ENCODE measurements at regions not wholly inside any gene's neighbourhood (a gene's known extent, or its start where the extent isn't known, plus 50 kb on each side); places are given as distances from the start of the nearest gene placed in this dataset.
"Not testable (repeated sequence)": the region's sequence is repeated elsewhere in the genome, so short reads cannot be mapped to it uniquely, and the experiment has no call there.

DNA sequence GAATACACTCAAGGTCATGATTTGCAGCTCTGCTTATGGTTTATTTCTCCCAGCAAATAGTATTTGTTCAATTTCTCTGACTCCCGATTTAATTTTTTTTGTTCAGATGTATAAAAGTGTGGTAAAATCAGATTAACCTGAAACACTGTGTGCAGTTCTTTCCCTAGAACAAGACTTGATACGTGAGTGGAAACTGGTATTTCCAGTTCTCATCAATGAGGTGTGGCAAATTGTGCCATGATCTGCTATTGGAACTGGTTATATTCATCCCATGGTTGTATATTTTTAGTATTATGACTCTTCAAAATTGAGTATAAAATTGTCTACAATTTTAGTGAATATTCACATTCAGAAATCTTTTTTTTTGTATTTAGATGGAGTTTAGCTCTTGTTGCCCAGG, 76.8 kb upstream of the IVNS1ABP start:
- DNase-seq = no peak

DNA sequence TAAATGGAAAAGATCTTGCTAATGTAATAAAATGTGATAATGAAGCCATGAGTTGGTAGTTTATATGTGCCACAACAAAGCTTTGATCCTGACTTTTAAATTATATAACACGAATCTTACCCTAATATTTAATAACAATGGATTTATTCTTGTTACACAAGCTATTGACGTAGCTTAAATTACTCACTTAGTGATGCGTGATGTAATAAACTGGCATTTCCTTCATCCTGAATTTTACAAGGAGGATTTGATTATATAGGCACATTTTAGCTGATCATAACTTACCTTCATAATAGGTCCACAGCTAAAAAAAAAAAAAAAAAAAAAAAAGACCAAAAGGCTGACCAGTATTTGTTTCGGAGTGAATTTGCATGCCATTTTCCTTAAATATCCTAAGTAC, 76.2 kb upstream of the IVNS1ABP start:
- no peak for DNase-seq

DNA sequence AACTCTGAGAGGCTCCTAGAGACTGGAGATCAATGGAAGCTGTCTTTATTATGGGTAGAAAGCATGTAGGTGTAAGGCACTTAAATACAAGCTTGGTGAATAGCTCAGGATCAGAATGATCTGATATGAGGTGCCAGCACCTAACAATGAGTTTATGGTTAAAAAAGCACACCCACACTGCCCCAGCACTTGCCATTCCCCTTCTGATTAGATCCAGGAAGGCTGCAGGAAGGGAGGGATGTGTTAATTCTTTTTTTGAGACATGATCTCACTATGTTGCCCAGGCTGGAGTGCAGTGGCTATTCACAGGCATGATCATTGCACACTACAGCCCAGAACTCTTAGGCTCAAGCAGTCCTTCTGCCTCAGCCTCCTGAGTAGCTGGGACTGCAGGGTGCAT, 71.8 kb upstream of the IVNS1ABP start:
- no peak for DNase-seq

DNA sequence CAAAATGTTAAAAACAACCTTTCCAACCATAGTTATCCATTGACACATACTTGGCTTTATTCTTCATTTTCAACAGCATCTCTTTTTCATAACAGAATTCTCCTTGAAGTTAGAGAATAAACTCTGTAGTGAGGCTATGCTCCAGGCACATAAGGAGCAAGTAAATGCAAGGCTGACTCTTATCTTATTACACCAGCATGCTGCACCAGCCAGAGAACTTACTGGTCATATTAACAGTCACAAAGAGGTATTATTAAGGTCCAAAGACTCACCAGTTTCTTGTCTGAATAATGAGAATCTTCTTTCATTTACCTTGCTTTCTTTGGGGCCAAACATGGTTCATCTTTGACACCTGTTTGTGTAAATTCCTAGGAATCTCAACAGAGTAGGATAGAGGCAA, 71.3 kb upstream of the IVNS1ABP start:
- DNase-seq = no peak

DNA sequence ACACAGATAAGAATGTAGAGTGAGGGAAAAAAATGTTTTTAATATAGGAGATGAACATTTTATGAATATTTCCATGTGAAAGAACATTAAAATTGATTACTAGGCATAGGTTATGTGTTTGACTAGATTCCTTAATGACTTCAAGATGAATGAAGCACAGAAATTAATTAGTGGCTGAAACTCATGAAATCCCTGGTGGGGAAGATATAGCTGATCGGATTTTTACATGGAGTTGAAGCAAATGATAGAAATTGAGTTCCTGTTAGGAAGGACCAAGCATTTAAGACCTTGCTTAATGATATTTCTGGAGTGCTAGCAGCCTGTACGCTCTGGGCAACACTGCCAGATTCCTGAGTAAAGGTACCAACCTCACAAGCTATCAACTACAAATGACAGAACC, 68.9 kb upstream of the IVNS1ABP start:
- DNase-seq = no peak

DNA sequence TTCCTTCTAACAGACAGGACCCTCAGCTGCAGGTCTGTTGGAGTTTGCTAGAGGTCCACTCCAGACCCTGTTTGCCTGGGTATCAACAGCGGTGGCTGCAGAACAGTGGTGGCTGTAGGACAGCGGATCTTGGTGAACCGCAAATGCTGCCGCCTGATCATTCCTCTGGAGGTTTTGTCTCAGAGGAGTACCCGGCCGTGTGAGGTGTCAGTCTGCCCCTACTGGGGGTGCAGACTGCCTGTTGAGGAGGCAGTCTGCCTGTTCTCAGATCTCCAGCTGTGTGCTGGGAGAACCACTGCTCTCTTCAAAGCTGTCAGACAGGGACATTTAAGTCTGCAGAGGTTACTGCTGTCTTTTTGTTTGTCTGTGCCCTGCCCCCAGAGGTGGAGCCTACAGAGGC, 66.8 kb upstream of the IVNS1ABP start:
- DNase-seq = not testable (repeated sequence)

DNA sequence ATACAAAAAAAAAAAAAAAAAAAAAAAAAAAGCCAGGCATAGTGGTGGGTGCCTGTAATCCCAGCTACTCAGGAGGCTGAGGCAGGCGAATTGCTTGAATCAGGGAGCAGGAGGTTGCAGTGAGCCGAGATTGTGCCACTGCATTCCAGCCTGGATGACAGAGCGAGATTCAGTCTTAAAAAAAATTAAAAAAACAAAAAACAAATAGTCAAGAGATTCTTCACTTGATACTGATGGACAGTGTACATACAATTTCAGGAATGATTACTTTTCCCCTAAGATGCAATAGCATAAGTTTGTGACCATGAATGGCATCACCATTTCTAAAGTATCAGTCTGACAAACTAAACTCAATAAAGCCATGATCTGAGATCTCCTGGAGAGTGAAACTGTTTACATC, 60.8 kb upstream of the IVNS1ABP start:
- DNase-seq = no peak

DNA sequence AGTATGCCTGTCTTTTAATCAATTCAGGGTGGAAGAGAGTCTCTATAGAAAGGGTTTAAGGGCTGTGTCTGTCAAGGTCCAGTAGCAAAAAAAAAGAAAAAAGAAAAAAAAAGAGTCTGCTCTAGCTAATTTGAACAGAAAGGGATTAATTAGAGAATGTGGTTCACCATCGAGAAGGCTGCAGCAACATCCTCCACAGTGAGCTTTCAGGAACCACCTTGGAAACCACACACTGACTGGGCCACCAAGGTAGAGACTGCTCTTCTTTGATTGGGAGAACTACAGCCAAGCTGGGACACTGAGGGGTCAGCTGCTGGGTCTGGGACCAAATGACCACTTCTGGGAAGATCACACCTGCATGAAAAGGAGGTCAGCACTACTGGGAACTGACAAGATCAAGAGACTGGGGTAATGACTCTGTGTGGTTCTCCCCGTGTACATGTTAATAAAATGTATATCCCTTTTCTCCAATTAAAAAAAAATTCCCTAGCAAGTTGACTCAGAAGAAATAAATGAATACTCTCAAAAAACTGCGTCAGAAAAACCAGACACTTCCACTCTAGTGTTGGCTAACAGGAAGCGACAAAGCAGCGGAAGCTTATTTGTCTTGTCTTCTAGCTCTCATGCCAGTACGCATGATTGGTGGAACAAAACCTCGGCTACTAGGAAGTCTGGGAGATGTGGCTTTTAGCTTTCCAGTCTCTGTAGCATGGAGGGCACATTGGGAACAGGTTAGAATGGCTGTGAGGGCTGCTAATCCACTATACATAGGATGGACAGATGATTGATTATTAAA, 60.0 kb upstream of the IVNS1ABP start:
- no peak for DNase-seq

DNA sequence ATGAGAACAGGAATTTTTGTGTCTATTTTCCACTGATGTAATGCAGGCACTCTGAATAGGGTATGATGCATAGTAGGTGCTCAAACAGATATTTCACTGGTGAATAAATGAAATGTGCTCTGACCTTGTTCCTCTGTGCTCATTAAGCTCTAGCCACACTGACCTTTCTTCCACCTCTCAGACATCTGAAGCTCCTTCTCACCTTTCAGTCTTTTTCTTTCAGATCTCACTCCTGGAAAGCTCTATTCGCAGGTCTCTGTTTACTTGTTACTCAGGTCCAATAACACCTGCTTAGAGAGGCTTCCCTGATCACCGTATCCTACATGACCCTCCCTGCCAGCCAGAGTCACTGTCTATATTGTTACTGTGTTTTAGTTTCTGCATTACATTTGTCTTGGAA, 59.2 kb upstream of the IVNS1ABP start:
- no peak for DNase-seq

DNA sequence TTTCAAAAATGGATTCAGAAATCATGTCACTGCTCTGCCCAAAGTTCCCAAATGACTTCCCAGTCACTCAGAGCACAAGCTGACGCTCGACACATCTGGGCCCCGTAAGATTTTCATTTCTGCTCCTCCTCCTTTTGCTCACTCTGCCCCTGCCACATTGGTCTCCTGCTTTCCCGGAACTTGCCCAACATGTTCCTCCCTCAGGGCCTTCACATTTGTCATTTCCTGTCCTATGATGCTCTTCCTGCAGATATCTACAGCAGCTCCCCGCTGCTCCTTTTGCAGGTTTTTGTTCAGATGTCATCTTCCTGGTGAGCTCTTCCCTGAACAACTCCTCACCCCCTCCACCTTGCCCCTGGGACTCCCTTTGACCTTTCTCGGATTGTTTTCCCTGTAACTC, 58.5 kb upstream of the IVNS1ABP start:
- DNase-seq = no peak

DNA sequence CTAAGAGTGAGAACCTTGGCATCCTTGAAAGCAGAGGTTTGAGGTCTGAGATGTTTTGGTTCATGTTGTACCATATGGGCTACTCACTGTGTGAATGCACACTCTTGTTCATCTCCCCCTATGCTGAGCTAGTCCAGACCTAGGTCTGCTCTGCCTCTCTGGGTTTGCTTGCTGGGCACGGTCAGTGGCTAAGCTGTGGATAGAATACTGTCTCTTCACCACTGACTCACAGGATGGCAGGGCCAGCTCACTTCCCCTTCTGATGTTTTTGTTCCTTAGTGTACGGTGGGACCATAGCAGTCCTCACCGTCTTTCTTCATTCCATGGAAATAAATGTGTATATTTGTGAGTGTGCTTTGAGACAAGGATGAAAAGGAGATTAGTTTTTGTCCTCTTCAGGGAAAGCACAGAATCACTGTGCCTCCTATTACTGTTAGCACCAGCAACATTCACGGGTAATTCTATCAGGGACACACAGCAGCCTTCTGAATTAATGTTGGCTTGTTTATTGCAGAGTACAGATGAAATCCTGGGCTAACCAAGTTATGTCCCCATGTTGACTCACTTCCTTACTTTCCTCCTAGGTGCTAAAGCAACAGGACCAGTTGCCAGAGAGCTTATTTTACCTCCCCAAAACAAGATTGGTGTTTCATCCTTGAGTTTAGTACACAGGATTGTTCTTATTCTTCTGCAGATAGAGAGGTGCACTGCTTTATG, 56.9 kb upstream of the IVNS1ABP start:
- DNase-seq = no peak

DNA sequence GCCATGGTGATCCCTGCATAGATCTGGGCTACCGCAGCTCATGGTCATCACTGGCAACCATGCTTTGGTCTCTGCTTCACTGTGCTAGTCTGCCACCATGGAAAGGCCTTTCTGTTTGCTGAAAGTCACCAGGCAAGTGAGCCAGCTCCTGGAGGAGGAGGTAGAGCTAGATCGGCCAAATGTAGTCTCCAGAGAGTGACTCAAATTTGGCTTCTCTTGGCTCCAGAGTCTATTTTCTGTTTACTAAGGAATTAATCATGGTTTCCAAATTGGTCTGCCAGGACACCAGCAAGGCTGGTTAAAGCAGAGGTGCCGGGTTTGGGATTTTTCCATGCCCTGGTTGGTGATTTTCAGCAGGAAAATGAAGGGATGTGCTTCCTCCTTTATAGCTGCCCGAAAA, 52.7 kb upstream of the IVNS1ABP start:
- DNase-seq = no peak

DNA sequence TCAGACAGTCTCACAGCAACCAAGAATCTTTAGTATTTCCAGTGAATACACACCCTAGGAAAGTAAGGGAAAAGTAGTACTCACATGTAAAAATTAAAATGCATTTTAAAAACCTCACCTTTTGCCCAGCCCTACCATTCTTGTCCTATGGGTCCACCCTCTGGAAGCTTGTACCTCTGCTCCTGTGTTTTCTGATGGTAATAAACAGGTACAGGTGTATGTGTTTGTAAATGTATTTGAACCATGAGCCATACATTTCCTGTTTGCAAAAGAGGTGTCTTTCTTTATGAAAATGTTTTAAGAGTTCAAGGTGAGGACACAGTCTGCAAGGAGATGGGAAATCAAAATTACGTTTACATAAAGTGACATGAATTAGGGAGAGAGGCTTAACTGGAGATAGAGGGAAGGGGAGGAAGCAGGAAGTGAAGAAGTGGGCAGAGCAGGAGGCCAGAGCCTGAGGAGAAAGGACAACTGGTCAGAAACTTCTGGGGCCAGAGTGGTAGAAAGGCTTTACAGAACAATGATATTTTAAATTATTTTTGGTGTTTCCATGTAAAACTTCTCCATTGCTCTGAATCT, 52.0 kb upstream of the IVNS1ABP start:
- DNase-seq = no peak

DNA sequence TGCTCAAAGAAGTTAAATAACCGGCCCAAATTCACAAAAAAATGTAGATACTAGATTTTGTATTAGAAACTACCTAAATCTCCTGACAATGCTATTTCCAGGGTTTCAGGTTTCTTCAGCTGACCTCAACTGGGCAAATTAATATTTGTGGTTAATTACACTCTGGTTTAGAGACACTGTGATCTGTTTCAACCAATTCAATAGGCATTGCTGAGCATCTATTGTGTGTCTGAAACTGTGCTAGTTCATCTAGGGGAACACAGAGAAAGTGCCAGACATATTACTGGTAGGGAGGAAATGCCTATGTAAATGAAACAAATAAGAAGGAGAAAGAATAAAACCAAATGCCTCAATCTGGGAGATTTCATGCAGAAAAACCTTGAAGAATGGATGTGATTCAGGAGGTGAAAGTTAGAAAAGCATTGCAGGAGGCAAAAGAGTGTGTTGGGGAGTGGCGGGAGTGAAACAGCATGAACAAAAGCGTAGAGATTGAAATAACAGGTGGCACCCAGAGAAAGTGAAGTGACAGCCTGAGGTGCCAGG, 51.3 kb upstream of the IVNS1ABP start:
- no peak for DNase-seq

DNA sequence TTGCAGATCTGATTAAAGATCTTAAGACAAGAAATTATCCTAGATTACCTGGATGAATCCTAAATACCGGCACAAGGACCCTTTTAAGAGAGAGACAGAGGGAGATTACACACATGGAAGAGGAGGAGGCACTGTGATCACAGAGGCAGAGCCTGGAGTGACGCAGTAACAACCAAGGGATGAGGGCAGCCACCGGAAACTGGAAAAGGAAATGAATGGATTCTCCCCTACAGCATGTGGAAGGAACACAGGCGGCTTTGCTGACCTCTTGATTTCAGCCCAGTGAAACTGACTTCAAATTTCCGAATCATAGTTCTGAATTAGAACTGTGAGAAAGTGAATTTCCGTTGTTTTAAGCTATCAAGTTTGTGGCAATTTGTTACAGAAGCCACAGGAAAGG, 50.2 kb upstream of the IVNS1ABP start:
- no peak for DNase-seq

Data from NCI-H1092 treated with DMSO at 0.1 percent for 48 hours (cell line).